Trophoblast cell (in vitro differentiated cells and primary cell): ENCODE measurements at regions not wholly inside any gene's neighbourhood (a gene's known extent, or its start where the extent isn't known, plus 50 kb on each side); places are given as distances from the start of the nearest gene placed in this dataset.

Experiments
- DNase-seq, 2 donors: peaks; one replicate each; pipeline ENCODE4 v3.0.0-alpha.2; 2016
- H2AFZ ChIP-seq: 2 replicates; pipeline ENCODE4 v1.6.1; 2013; ENCODE audit warnings: low read length, moderate library complexity, mild to moderate bottlenecking; ENCODE audit not compliant: insufficient read depth, poor library complexity
- H2AK5ac ChIP-seq: 2 replicates; pipeline ENCODE4 v1.6.1; 2013; ENCODE audit warnings: mild to moderate bottlenecking, low read length
- H2BK120ac ChIP-seq: 2 replicates; pipeline ENCODE4 v1.6.1; 2013; ENCODE audit warnings: low read length, mild to moderate bottlenecking, moderate library complexity; ENCODE audit not compliant: insufficient read depth, poor library complexity
- H2BK12ac ChIP-seq: 2 replicates; pipeline ENCODE4 v1.6.1; 2013; ENCODE audit warnings: mild to moderate bottlenecking, low read length, moderate library complexity
- H2BK5ac ChIP-seq: 2 replicates; pipeline ENCODE4 v1.6.1; 2013; ENCODE audit warnings: low read length, low read depth, moderate library complexity, mild to moderate bottlenecking; ENCODE audit not compliant: poor library complexity
- H3K14ac ChIP-seq: 2 replicates; pipeline ENCODE4 v1.6.1; 2013; ENCODE audit warnings: mild to moderate bottlenecking, low read length
- H3K18ac ChIP-seq: 2 replicates; pipeline ENCODE4 v1.6.1; 2013; ENCODE audit warnings: mild to moderate bottlenecking, low read length
- H3K23ac ChIP-seq: 2 replicates; pipeline ENCODE4 v1.6.1; 2013; ENCODE audit warnings: low read length
- H3K27ac ChIP-seq: 2 replicates; pipeline ENCODE4 v1.5.1; 2013; ENCODE audit warnings: low read depth, mild to moderate bottlenecking, inconsistent platforms, low read length, moderate library complexity
- H3K27me3 ChIP-seq: 2 replicates; pipeline ENCODE4 v1.6.1; 2013; ENCODE audit warnings: inconsistent platforms, mild to moderate bottlenecking, low read length, moderate library complexity; ENCODE audit not compliant: insufficient read depth
- H3K36me3 ChIP-seq, 2 experiments: 1 replicate in 1 of 2; 2 replicates in 1 of 2; pipeline ENCODE4 v1.6.1; 2013; ENCODE audit warnings: low read length in 2 of 2, mild to moderate bottlenecking in 2 of 2, moderate library complexity in 1 of 2; ENCODE audit not compliant: insufficient read depth in 2 of 2, control insufficient read depth in 1 of 2
- H3K4ac ChIP-seq: 2 replicates; pipeline ENCODE4 v1.6.1; 2013; ENCODE audit warnings: low read depth, mild to moderate bottlenecking, low read length, moderate library complexity
- H3K4me1 ChIP-seq, 2 experiments: 1 replicate in 1 of 2; 2 replicates in 1 of 2; pipeline ENCODE4 v1.6.1; 2013; ENCODE audit warnings: low read length in 2 of 2, mild to moderate bottlenecking in 2 of 2, moderate library complexity in 1 of 2; ENCODE audit not compliant: insufficient read depth in 2 of 2, control insufficient read depth in 1 of 2
- H3K4me2 ChIP-seq: 2 replicates; pipeline ENCODE4 v1.6.1; 2013; ENCODE audit warnings: inconsistent platforms, mild to moderate bottlenecking, low read length, moderate library complexity
- H3K4me3 ChIP-seq: 2 replicates; pipeline ENCODE4 v1.5.1; 2013; ENCODE audit warnings: mild to moderate bottlenecking, low read depth, low read length, inconsistent platforms
- H3K79me1 ChIP-seq: one replicate; pipeline ENCODE4 v1.6.1; 2013; ENCODE audit warnings: low read length
- H3K79me2 ChIP-seq: 2 replicates; pipeline ENCODE4 v1.6.1; 2013; ENCODE audit warnings: low read length, mild to moderate bottlenecking; ENCODE audit not compliant: control insufficient read depth, insufficient read depth, poor library complexity
- H3K9ac ChIP-seq: 2 replicates; pipeline ENCODE4 v1.6.1; 2013; ENCODE audit warnings: mild to moderate bottlenecking, low read length
- H3K9me3 ChIP-seq: 2 replicates; pipeline ENCODE4 v1.6.1; 2013; ENCODE audit warnings: low read depth, mild to moderate bottlenecking, control low read depth, inconsistent platforms, low read length; ENCODE audit not compliant: insufficient read depth
- H4K12ac ChIP-seq: 2 replicates; pipeline ENCODE4 v1.6.1; 2013; ENCODE audit warnings: low read depth, mild to moderate bottlenecking, low read length, moderate library complexity
- H4K8ac ChIP-seq: 2 replicates; pipeline ENCODE4 v1.6.1; 2013; ENCODE audit warnings: low read depth, mild to moderate bottlenecking, low read length, moderate library complexity
- H4K91ac ChIP-seq: one replicate; pipeline ENCODE4 v1.6.1; 2013; ENCODE audit warnings: low read depth, mild to moderate bottlenecking, low read length, moderate library complexity
- WGBS: extraction: QIAGEN DNeasy Blood & Tissue Kit; methylation state at CpG from one replicate; pipeline ENCODE4 v1.1.7; 2013; ENCODE audit warnings: missing lambda C conversion rate; ENCODE audit not compliant: insufficient read length, insufficient coverage; ENCODE audit errors: extremely low coverage; 5-methylcytosine and 5-hydroxymethylcytosine counted together

DNA sequence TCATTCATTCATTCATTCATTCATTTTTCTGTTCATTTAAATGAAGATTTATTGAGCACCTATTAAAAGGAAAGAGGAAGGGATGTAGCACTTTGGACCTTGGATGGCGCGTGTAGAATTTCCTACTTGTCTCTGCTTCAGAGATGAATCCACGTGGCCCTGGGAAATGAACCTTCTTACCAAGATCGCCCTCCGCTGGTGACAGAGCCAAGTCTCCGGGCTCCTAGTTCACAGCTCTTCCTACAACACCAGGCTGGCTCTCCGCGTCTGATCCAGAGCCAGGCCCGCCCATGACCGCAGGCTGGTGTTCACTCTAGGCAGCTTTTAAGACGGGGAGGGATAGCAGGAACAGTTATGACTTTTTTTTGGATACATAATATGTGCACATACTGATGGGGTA lies 70.9 kb upstream of the PIWIL1 start:
- Histone ChIP-seq H3K4me1 (no peaks in the 10 kb centered on the region), H3K79me2 (no peaks in the 10 kb centered on the region), H2AK5ac (no peak overlapping the region), H3K18ac (no peak overlapping the region), H4K12ac (no peak overlapping the region), H2BK5ac (no peak overlapping the region), H4K91ac (no peak overlapping the region), H4K8ac (no peak overlapping the region), H3K14ac (no peak overlapping the region), H3K4me2 (no peak overlapping the region), H3K4ac (no peak overlapping the region), H3K23ac (no peak overlapping the region), H3K4me3 (no peak overlapping the region), H3K79me1 (no peaks in the 10 kb centered on the region), H2BK12ac (no peak overlapping the region), H3K9ac (no peak overlapping the region), H3K27me3 (no peaks in the 10 kb centered on the region), H3K27ac (no peak overlapping the region), H3K9me3 (no peaks in the 10 kb centered on the region), H3K36me3 (no peaks in the 10 kb centered on the region), H2BK120ac (no peak overlapping the region), H2AFZ (no peak overlapping the region)
- WGBS = no CpG with 5 or more reads among the region's 11 CpGs
- DNase-seq = peak in 1 of 2 donors; percentile 2

DNA sequence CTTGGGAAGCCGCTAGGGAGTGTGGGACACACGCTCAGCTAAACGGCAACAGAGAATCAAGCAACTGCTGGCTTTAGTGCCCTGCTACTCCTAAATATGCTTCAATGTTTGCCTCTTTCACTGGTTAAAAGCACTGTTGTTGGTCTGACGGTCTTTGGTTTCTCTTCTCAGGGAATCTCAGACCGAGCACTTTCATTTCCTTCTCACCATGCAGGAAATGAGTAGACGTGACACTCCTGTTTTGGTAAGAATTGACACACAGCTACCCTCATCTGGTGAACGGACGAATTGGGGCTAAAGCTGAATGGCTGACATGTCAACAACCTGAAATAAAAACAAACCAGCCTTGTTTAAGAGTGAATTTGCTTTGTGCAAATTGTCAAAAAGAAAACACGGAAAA lies 57.5 kb upstream of the PIWIL1 start:
- Histone ChIP-seq H3K18ac (no peak overlapping the region), H2AK5ac (no peak overlapping the region), H3K36me3 (no peaks in the 10 kb centered on the region), H4K8ac (no peak overlapping the region), H3K27ac (no peak overlapping the region), H3K9ac (no peak overlapping the region), H4K12ac (no peak overlapping the region), H3K4ac (no peak overlapping the region), H3K9me3 (peaks cover 5% of the 10 kb centered on the region), H3K79me1 (no peaks in the 10 kb centered on the region), H3K14ac (no peak overlapping the region), H3K79me2 (no peaks in the 10 kb centered on the region), H3K23ac (no peak overlapping the region), H3K4me3 (no peak overlapping the region), H3K4me1 (no peaks in the 10 kb centered on the region), H2AFZ (no peak overlapping the region), H2BK12ac (no peak overlapping the region), H3K27me3 (no peaks in the 10 kb centered on the region), H2BK120ac (no peak overlapping the region), H3K4me2 (no peak overlapping the region), H4K91ac (no peak overlapping the region), H2BK5ac (no peak overlapping the region)
- DNase-seq = no peak
- no CpG with 5 or more reads among the region's 9 CpGs for WGBS

DNA sequence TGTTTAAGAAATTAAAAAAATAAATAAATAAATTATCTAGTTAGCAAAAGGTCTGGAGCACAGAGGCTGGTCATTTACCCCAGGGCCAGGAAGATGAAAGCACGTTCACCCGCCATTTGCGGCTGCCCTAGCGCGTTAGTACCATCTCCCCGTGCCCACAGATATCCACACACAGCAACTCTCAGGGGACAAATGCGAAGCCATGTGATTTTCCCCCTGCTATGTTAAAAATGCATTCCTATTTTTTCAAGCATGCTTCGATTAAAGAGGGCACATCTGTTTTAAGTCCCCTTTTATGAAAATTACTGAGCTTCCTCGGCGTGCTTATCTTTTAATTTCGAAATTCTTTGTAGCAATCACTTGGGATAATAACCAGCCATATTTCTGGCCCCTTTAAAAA lies 56.9 kb upstream of the PIWIL1 start:
- WGBS = no CpG with 5 or more reads among the region's 11 CpGs

DNA sequence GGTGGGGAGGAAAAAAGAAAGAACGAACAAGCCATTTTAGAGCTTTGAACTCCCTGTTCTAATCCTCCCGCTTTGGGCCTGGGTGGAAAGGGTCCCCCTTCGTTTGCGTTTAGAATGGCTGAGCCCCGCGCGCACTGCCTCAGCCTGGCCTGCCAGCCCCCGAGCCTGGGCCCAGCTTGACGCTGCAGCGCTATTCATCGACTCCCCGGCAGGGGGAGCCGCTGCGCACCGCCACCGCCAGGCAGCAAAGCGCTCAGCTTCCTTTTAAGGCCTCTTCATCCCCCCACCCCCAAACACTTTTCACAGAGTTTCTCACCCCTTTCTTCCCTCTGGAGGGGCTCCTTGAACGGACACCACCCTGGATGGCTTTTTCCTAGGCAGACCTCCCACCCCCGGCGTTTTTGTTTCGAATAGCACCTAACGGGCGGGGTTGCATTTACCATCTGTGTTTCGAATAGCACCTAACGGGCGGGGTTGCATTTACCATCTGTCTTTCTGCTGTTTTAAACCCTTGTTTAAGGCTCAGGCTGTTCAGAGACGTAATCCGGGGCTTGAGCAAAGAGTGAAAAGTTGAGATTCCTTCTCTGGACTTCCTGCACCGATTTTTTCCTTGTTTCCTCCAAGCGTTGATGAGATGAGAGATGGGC lies 56.4 kb upstream of the PIWIL1 start:
- H3K79me2 ChIP-seq = no peaks in the 10 kb centered on the region
- H4K8ac ChIP-seq = no peak overlapping the region
- WGBS = no CpG with 5 or more reads among the region's 30 CpGs
- H4K91ac ChIP-seq = no peak overlapping the region
- no peak overlapping the region for H2BK120ac ChIP-seq
- no peak overlapping the region for H3K4me2 ChIP-seq
- H3K23ac ChIP-seq = no peak overlapping the region
- H3K4ac ChIP-seq = no peak overlapping the region
- H3K4me1 ChIP-seq = no peaks in the 10 kb centered on the region
- H3K27me3 ChIP-seq = no peaks in the 10 kb centered on the region
- no peak overlapping the region for H3K14ac ChIP-seq
- no peak overlapping the region for H3K27ac ChIP-seq
- H4K12ac ChIP-seq = no peak overlapping the region
- H3K9ac ChIP-seq = no peak overlapping the region
- H2AK5ac ChIP-seq = no peak overlapping the region
- H3K36me3 ChIP-seq = no peaks in the 10 kb centered on the region
- no peaks in the 10 kb centered on the region for H3K79me1 ChIP-seq
- no peak overlapping the region for H3K18ac ChIP-seq
- H2BK5ac ChIP-seq = no peak overlapping the region
- H3K4me3 ChIP-seq = no peak overlapping the region
- H3K9me3 ChIP-seq = peaks cover 7% of the 10 kb centered on the region
- H2BK12ac ChIP-seq = no peak overlapping the region
- no peak overlapping the region for H2AFZ ChIP-seq
- DNase-seq = peak in 1 of 2 donors; percentile 49

More for the DNA sequence above, 56.9 kb upstream of the PIWIL1 start:
- Histone ChIP-seq H3K14ac (no peak overlapping the region), H3K79me1 (no peaks in the 10 kb centered on the region), H4K12ac (no peak overlapping the region), H3K79me2 (no peaks in the 10 kb centered on the region), H3K36me3 (no peaks in the 10 kb centered on the region), H3K27me3 (no peaks in the 10 kb centered on the region), H3K9me3 (peaks cover 7% of the 10 kb centered on the region), H3K4me2 (no peak overlapping the region), H2BK12ac (no peak overlapping the region), H2AK5ac (no peak overlapping the region), H3K4me3 (no peak overlapping the region), H2BK5ac (no peak overlapping the region), H4K8ac (no peak overlapping the region), H3K9ac (no peak overlapping the region), H3K4ac (no peak overlapping the region), H4K91ac (no peak overlapping the region), H3K27ac (no peak overlapping the region), H2AFZ (no peak overlapping the region), H3K23ac (no peak overlapping the region), H3K18ac (no peak overlapping the region), H2BK120ac (no peak overlapping the region), H3K4me1 (no peaks in the 10 kb centered on the region)
- DNase-seq = no peak
